Activated T-cell treated with anti-CD3 and anti-CD28 coated beads, Interleukin-2, amount 50 U/mL, for 48 hours (primary cell): ENCODE measurements at regions not wholly inside any gene's neighbourhood (a gene's known extent, or its start where the extent isn't known, plus 50 kb on each side); places are given as distances from the start of the nearest gene placed in this dataset.
"Not testable (repeated sequence)": the region's sequence is repeated elsewhere in the genome, so short reads cannot be mapped to it uniquely, and the experiment has no call there.

Experiments used
- DNase-seq, 2 experiments: peaks; one replicate each; pipeline ENCODE4 v3.0.0-alpha.2; 2020

DNA sequence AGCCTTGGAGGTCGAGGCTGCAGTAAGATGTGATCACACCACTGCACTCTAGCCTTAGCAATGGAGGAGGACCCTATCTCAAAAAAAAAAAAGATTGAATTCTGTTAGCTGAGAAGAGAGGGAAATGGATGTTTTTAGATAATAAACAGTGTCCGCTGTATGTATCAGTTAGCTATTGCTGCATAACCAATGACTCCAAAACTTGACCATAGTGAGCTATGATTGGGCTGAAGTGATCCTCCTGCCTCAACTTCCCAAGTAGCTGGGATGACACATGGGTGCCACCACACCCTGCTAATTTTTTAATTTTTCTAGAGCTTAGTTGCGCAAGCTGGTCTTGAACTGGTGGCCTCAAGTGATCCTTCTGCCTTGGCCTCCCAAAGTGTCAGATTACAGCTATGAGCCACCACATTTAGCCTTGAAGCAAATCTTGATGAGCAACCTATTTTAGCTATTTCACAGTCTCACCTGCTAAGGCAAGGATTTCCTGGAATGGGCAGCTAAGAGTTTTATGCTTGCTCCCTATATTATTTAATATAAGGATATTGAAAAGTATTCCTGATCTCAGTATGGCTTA lies 68.3 kb upstream of the ATF7IP2 start:
- no peak for DNase-seq

GRCh38 chr16:10318798-10319500 lies 66.9 kb upstream of the ATF7IP2 start:
- no peak for DNase-seq

DNA sequence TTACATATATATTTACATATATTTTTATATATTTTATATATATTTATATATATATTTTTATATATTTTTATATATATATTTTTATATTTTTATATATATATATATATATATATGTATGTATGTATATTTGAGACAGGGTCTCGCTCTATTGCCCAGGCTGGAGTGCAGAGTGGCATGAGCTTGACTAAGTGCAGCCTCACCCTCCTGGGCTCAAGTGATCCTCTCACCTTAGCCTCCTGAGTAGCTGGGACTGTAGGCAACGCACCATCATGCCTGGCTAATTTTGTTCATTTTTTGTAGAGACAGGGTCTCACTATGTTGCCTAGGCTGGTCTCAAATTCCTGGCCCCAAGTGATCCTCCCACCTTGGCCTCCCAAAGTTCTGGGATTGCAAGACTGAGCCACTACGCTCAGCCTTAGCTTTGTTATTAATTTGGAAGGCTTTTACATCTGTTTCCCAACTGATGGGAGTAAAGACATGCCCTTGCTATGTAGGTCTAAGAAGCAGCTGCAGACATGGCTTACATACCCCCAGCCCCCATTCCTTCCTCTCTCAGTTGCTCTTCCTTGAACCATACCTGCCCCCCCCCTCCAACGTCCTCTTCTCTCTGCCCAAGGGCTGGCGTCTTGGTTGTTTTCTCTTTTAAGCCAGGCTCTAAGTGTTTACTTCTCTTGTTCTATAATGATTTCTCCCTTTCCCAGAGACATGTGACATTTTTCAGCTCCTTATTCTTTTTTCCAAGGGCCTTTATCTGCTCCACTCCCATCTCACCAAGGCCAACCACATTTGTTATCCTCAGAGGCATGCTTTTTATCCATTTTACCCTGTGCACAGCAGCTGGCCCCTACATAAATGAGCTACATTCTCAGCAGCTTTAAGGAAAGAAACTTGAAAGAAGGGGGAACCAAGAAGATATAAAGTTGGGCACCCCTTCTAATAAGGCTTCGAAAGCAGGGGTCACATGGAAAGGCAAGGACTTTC lies 64.2 kb upstream of the ATF7IP2 start:
- no peak for DNase-seq

GRCh38 chr16:10322723-10323527 lies 62.9 kb upstream of the ATF7IP2 start:
- DNase-seq = no peak

DNA sequence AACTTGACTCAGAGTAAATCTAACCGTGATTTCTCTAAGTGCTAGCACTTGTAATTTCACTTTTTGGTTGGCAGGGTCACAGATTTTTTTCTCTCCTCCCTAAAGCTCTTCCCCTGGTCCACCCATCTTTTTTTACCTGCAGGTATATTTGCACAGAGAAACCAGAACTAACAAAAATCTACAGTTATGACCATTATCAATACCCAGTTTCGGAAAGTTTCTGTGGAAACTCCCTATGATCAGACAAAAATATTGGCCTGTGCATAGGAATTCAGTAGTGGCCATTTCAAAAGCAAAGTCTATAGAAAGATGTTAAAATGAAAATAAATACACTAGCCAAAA lies 62.4 kb upstream of the ATF7IP2 start:
- DNase-seq = no peak

GRCh38 chr16:10324210-10324609 lies 61.7 kb upstream of the ATF7IP2 start:
- no peak for DNase-seq

GRCh38 chr16:10325783-10326543 lies 59.9 kb upstream of the ATF7IP2 start:
- no peak for DNase-seq

GRCh38 chr16:10326647-10327046 lies 59.2 kb upstream of the ATF7IP2 start:
- DNase-seq = no peak

DNA sequence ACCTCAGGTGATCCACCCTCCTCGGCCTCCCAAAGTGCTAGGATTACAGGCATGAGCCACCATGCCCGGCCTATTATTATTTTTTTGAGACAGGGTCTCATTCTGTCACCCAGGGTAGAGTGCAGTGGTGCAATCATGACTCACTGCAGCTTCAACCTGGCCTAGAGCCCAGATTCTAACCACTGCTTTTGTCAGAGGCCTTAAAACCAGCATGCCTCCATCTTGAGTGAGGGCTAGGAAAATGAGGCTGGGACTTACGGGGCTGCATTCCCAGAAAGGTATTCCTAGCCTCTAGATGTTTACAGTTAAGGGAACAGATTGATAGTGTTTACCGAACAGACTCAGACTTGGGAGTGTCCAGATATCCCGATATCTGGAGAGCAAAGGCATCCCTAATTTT lies 57.6 kb upstream of the ATF7IP2 start:
- DNase-seq = not testable (repeated sequence)

DNA sequence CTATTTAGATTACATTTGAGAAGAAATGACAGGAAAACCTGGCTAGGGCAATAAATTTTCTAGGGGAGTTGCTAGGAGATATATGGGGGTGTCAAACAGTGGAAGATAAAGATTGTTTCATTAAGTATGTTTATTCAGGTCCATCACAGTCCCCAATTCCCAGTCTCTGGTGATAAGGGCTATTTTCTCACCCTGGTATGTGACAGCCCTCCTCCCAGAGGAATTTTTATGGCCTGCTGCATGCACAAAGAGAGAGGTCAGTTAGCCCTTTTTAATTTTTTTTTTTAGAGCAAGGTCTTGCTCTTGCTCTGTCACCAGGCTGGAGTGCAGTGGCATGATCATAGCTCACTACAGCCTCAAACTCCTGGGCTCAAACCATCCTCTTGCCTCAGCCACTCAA lies 53.6 kb upstream of the ATF7IP2 start:
- DNase-seq = no peak

GRCh38 chr16:10332775-10333174 lies 53.1 kb upstream of the ATF7IP2 start:
- DNase-seq = no peak

DNA sequence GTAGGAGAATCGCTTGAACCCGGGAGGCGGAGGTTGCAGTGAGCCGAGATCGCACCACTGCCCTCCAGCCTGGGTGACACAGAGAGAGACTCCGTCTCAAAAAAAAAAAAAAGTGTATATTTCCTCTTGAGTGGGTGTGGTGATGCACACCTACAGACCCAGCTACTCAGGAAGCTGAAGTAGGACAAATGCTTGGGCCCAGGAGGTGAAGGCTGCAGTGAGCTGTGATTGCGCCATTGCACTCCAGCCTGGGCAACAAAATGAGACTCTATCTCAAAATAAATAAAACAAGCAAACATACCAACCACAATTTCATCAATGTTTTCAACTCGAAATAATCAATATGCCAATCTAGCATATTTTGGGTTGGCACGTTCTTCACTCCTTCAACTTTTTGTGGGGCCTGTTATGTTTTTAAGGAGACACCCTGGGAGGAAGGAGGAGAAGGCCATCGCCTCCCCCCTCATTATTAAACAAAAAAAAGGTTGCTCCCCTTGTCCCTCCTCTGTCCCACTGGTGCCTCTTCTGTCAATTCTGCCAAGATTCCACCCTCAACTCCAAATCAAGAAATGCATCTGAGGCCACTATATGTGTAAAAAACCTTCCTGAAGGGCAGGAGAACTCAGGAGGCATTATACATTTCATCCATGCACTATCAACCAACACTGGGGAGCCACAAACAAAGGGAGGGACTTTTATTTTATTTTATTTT lies 52.4 kb upstream of the ATF7IP2 start:
- DNase-seq = no peak

DNA sequence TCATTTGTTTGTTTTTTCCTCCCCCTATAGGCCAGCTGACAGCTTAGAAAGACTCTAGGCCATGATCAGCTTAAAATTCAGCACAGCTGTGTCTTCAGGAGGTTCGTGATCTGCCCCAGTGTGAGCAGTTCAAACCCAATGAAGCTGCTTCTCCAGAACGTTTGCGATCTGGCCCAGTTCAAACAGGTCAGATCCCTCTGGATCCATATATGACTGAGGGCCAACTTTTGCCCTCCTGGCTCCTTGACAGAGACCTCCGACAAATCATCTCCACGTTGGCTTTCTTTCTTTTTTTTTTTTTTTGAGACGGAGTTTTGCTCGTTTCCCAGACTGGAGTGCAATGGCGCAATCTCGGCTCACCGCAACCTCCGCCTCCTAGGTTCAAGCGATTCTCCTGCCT lies 50.2 kb upstream of the ATF7IP2 start:
- no peak for DNase-seq
